Keratinocyte (primary cell): ENCODE measurements at regions not wholly inside any gene's neighbourhood (a gene's known extent, or its start where the extent isn't known, plus 50 kb on each side); places are given as distances from the start of the nearest gene placed in this dataset.

Experiments
- CTCF ChIP-seq, 3 experiments: IDR thresholded peaks in 1 of 3; conservative IDR thresholded peaks in 1 of 3; optimal IDR thresholded peaks in 1 of 3; 2 replicates in 2 of 3; 3 replicates in 1 of 3; pipeline versions ENCODE3 to v1.5.1; 2011; ENCODE audit warnings: low read length in 3 of 3, mild to moderate bottlenecking in 3 of 3, moderate library complexity in 2 of 3, control low read depth in 1 of 3, inconsistent platforms in 1 of 3; ENCODE audit not compliant: insufficient read depth in 2 of 3; ENCODE audit errors: extremely low read depth in 1 of 3
- EZH2 ChIP-seq: IDR thresholded peaks from one replicate; pipeline ENCODE4 v1.6.1; 2012; ENCODE audit warnings: inconsistent platforms, mild to moderate bottlenecking, low read length, moderate library complexity

DNA sequence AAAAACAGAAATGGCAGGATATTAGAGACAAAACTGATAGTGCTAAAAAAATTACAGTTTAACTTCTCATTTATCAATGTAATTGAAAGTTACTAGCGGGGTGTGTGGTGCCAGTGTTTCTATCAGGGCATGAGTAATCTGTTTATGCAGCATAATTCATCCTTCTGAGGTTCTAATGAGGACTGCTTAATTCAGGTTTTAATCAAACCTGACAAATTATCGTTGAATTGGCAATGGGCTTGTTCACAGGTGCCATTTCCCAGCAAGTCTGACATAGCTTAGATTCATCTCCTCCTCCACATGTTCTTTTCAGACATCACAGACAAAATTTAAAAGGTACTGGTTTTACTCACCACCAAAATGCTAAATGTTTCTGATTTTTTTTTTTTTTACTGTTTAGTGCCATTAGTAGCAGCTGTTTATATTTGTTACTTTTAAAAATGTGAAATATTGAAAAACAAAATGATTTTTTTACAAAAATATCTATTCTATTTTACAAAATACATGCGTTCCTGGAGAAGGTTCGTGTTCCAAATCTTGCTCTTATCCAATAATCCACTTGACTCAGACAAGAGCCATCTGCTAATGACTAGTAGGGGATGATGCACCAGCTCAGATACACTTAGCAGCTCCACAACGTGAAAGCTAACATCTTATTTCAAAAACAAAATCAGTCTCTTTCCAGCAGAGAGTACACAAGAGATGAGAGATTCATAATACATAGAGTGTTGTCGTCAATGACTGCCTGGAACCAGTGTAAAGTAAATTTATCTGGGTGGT lies 447.7 kb upstream of the DPPA4 start:
- TF ChIP-seq CTCF (optimal IDR thresholded peaks at IDR 0.05 in 1 of 3, IDR thresholded peaks at IDR 0.05 in 1 of 3, conservative IDR thresholded peaks at IDR 0.05 in 1 of 3; ENCODE audit: extremely low read depth in 1 of 3, insufficient read depth in 2 of 3, low read length in 3 of 3) = no peak
- TF ChIP-seq EZH2 = no peak
